ENCODE measurements at regions not wholly inside any gene's neighbourhood (a gene's known extent, or its start where the extent isn't known, plus 50 kb on each side); places are given as distances from the start of the nearest gene placed in this dataset.

DNA sequence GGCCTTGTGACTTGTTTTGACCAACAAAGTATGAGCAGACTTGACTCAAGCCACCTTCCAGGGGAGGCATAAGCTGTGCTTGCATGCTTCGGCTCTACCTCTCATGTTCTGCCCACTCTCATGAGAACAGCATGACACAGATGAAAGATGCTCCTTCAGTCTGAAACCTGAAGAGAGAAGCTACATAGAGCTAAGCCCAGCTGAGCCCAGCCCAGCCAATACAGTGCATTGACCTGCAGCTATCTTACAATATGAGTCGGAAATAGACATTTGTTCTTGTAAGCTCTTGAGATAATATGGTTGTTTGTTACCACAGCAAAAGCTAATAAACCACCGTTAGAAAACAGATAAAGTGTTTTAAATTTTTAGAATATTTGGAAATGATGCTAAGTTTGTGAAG, 426.7 kb upstream of the PKDCC start:
- TF ChIP-seq, protein P1, sequence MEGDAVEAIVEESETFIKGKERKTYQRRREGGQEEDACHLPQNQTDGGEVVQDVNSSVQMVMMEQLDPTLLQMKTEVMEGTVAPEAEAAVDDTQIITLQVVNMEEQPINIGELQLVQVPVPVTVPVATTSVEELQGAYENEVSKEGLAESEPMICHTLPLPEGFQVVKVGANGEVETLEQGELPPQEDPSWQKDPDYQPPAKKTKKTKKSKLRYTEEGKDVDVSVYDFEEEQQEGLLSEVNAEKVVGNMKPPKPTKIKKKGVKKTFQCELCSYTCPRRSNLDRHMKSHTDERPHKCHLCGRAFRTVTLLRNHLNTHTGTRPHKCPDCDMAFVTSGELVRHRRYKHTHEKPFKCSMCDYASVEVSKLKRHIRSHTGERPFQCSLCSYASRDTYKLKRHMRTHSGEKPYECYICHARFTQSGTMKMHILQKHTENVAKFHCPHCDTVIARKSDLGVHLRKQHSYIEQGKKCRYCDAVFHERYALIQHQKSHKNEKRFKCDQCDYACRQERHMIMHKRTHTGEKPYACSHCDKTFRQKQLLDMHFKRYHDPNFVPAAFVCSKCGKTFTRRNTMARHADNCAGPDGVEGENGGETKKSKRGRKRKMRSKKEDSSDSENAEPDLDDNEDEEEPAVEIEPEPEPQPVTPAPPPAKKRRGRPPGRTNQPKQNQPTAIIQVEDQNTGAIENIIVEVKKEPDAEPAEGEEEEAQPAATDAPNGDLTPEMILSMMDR (conservative IDR thresholded peaks at IDR 0.05), result no peak
- no peak for TF ChIP-seq EZH2 (IDR thresholded peaks at IDR 0.05; ENCODE audit: low read depth)

Measured in PC-9 (cell line).